B cell (primary cell): ENCODE measurements at regions not wholly inside any gene's neighbourhood (a gene's known extent, or its start where the extent isn't known, plus 50 kb on each side); places are given as distances from the start of the nearest gene placed in this dataset.

ENCODE experiments used
- ATAC-seq: fragments of 200-7000 bp; cut with Tn5 transposase; one replicate; pipeline ENCODE4 v1.10.0; 2021; ENCODE audit warnings: low read depth, mild to moderate bottlenecking, moderate number of reproducible peaks, moderate library complexity
- CTCF ChIA-PET: fragments of 350-600 bp; sonication (Branson Sonifier 250); formaldehyde crosslinking; loops from one replicate; lab custom pipeline; 2021; ENCODE audit warnings: antibody characterized with exemption, inconsistent platforms; lab: Charles Lee
- POLR2A ChIA-PET: fragments of 350-600 bp; sonication (Branson Sonifier 250); formaldehyde crosslinking; loops from one replicate; lab custom pipeline; 2021; ENCODE audit warnings: antibody characterized with exemption; lab: Charles Lee
- DNase-seq: peaks from one replicate; pipeline ENCODE4 v3.0.0; 2013
- H2AFZ ChIP-seq: 2 replicates; pipeline ENCODE4 v1.6.1; 2012; ENCODE audit warnings: mild to moderate bottlenecking, low read depth, low read length; ENCODE audit not compliant: insufficient read depth, poor library complexity, severe bottlenecking
- H3K27ac ChIP-seq, 2 donors: 1 replicate in 1 of 2; 2 replicates in 1 of 2; pipeline ENCODE4 v1.5.1; 2012 to 2013; ENCODE audit warnings: low read length in 2 of 2, mild to moderate bottlenecking in 2 of 2, moderate library complexity in 1 of 2
- H3K27me3 ChIP-seq, 4 experiments: fragments of 200-600 bp in 1 of 4; sonication (generic) in 1 of 4; replicated peaks in 1 of 4; 1 replicate in 2 of 4; 2 replicates in 2 of 4; pipeline versions ENCODE4 v1.6.1 to v1.7.0; 2013 to 2016; ENCODE audit warnings: low read length in 3 of 4, mild to moderate bottlenecking in 2 of 4, mixed read lengths in 1 of 4, moderate library complexity in 1 of 4; ENCODE audit not compliant: insufficient read depth in 4 of 4, control insufficient read depth in 3 of 4; ENCODE audit errors: control extremely low read depth in 1 of 4
- H3K36me3 ChIP-seq, 2 experiments: replicated peaks in 1 of 2; 1 replicate in 1 of 2; 2 replicates in 1 of 2; pipeline versions ENCODE4 v1.6.1 to v1.7.1; 2013; ENCODE audit warnings: low read length in 1 of 2; ENCODE audit not compliant: insufficient read depth in 2 of 2, control insufficient read depth in 1 of 2; ENCODE audit errors: control extremely low read depth in 1 of 2, extremely low read depth in 1 of 2
- H3K4me1 ChIP-seq, 2 donors: fragments of 200-600 bp in 1 of 2; sonication (generic) in 1 of 2; 1 replicate in 1 of 2; 2 replicates in 1 of 2; pipeline versions ENCODE4 v1.5.1 to v1.6.1; 2013 to 2017; ENCODE audit warnings: low read length in 2 of 2; ENCODE audit not compliant: control insufficient read depth in 2 of 2, insufficient read depth in 2 of 2
- H3K4me2 ChIP-seq: replicated peaks from 2 replicates; pipeline ENCODE3; 2012; ENCODE audit warnings: mild to moderate bottlenecking, low read depth, low read length; ENCODE audit not compliant: poor library complexity, severe bottlenecking
- H3K4me3 ChIP-seq, 5 experiments: fragments of 200-600 bp in 1 of 5; sonication (generic) in 1 of 5; 1 replicate in 3 of 5; 2 replicates in 2 of 5; pipeline versions ENCODE4 v1.5.1 to v1.7.0; 2011 to 2016; ENCODE audit warnings: low read length in 4 of 5, mild to moderate bottlenecking in 4 of 5, low read depth in 2 of 5, control low read depth in 1 of 5, moderate library complexity in 1 of 5; ENCODE audit not compliant: insufficient read depth in 1 of 5; ENCODE audit errors: control extremely low read depth in 1 of 5, extremely low read depth in 1 of 5
- H3K79me2 ChIP-seq: fragments of 200-600 bp; sonication (generic); one replicate; pipeline ENCODE4 v1.6.0; 2016; ENCODE audit warnings: low read length; ENCODE audit not compliant: control insufficient read depth, insufficient read depth
- H3K9ac ChIP-seq: fragments of 200-600 bp; sonication (generic); 2 replicates; pipeline ENCODE4 v1.6.1; 2017; ENCODE audit warnings: mild to moderate bottlenecking, low read length, moderate library complexity
- H3K9me3 ChIP-seq, 3 donors: one replicate each; pipeline versions ENCODE4 v1.6.1 to v1.7.1; 2013; ENCODE audit warnings: low read length in 2 of 3; ENCODE audit not compliant: control insufficient read depth in 2 of 3, insufficient read depth in 1 of 3; ENCODE audit errors: control extremely low read depth in 1 of 3
- H4K20me1 ChIP-seq: 2 replicates; pipeline ENCODE4 v1.6.0; 2012; ENCODE audit warnings: mild to moderate bottlenecking, low read length; ENCODE audit not compliant: insufficient read depth, control insufficient read depth, poor library complexity, severe bottlenecking
- H3K27ac Mint-ChIP-seq: one replicate; pipeline ENCODE4 v1.8.0; 2021; ENCODE audit warnings: mixed read lengths
- H3K27me3 Mint-ChIP-seq: one replicate; pipeline ENCODE4 v1.8.0; 2021; ENCODE audit warnings: mixed read lengths
- H3K4me1 Mint-ChIP-seq: one replicate; pipeline ENCODE4 v1.8.0; 2021; ENCODE audit warnings: mixed read lengths
- H3K4me3 Mint-ChIP-seq: one replicate; pipeline ENCODE4 v1.8.0; 2021; ENCODE audit warnings: mixed read lengths
- H3K9me3 Mint-ChIP-seq: one replicate; pipeline ENCODE4 v1.8.0; 2022; ENCODE audit warnings: mixed read lengths; ENCODE audit not compliant: insufficient read depth
- EZH2 ChIP-seq: IDR thresholded peaks from 2 replicates; pipeline ENCODE4 v1.6.1; 2012; ENCODE audit warnings: borderline replicate concordance, low read depth, mild to moderate bottlenecking, moderate library complexity, low read length; ENCODE audit not compliant: insufficient read depth, poor library complexity, severe bottlenecking
- WGBS: methylation state at CpG from one replicate; pipeline ENCODE4 v1.1.5; 2013; ENCODE audit warnings: missing lambda C conversion rate; ENCODE audit not compliant: insufficient coverage; 5-methylcytosine and 5-hydroxymethylcytosine counted together
- intact Hi-C: fragments of 100-400 bp; cut with micrococcal nuclease; formaldehyde crosslinking; loops from one replicate; pipeline ENCODE4 v1.10.0; 2022
- TF ChIP-seq, protein P1 (sequence below): fragments of 200-600 bp; IDR thresholded peaks from one replicate; pipeline ENCODE4 v1.8.0; 2022; ENCODE audit warnings: antibody characterized with exemption, mild to moderate bottlenecking

DNA sequence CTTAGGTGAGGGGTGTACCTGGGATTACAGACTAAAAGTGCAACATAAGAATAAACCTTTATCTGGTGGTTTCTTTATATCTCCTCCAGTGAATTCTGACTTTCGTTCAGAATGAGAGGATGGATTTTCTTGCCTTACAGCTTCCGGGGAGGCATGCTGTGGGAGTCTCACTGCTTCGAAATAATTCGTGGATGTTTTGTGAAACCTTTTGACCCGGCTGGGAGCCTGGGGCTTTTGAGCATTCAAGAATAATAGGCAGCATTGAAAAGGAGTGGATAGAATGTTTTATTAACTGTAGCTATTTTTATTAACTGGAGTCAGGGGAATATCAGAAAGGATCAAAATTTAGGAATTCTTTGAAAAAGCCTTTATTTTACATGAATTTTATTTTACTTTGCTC is 149.1 kb downstream of the RWDD3 start:
- no peaks in the 10 kb centered on the region for H3K36me3 ChIP-seq
- intact Hi-C loops, result no loop called here

DNA sequence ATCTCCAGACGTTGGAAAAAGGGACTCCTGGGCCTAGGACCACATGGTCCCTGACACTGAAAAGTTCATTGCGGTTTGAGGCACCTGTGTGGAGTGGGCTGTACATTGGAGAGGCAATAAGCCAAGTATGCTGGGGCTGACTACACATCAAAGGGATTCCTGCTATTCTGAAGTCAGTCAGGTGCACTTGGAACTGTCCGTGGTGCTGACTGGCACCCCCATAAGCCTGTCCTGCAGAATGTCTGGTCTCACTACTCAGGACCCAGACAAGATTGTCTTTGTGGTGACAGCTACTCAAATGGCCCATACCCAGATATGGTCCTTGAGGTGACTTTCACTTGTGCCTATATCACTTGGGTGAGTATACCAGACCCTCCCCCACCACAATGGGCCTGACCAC is 150.6 kb downstream of the RWDD3 start:
- intact Hi-C loops, result no loop called here
- H4K20me1 ChIP-seq, result no peaks in the 10 kb centered on the region
- no peak overlapping the region for H2AFZ ChIP-seq
- H3K4me3 Mint-ChIP-seq, result no peak overlapping the region
- no peak overlapping the region for H3K27ac ChIP-seq
- H3K36me3 ChIP-seq, result no peaks in the 10 kb centered on the region
- no peaks in the 10 kb centered on the region for H3K79me2 ChIP-seq
- 33% methylated on average over 3 of the region's 3 CpGs for WGBS
- TF ChIP-seq EZH2, result no peak
- TF ChIP-seq, protein P1, sequence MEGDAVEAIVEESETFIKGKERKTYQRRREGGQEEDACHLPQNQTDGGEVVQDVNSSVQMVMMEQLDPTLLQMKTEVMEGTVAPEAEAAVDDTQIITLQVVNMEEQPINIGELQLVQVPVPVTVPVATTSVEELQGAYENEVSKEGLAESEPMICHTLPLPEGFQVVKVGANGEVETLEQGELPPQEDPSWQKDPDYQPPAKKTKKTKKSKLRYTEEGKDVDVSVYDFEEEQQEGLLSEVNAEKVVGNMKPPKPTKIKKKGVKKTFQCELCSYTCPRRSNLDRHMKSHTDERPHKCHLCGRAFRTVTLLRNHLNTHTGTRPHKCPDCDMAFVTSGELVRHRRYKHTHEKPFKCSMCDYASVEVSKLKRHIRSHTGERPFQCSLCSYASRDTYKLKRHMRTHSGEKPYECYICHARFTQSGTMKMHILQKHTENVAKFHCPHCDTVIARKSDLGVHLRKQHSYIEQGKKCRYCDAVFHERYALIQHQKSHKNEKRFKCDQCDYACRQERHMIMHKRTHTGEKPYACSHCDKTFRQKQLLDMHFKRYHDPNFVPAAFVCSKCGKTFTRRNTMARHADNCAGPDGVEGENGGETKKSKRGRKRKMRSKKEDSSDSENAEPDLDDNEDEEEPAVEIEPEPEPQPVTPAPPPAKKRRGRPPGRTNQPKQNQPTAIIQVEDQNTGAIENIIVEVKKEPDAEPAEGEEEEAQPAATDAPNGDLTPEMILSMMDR, result no peak
- H3K9me3 Mint-ChIP-seq, result no peaks in the 10 kb centered on the region
- POLR2A ChIA-PET, result no interaction called here
- no peak overlapping the region for H3K4me2 ChIP-seq
- no peaks in the 10 kb centered on the region for H3K27me3 ChIP-seq
- no peaks in the 10 kb centered on the region for H3K4me1 ChIP-seq
- H3K4me1 Mint-ChIP-seq, result no peaks in the 10 kb centered on the region
- H3K4me3 ChIP-seq, result no peak overlapping the region
- no peak for ATAC-seq
- DNase-seq, result no peak
- no peaks in the 10 kb centered on the region for H3K9me3 ChIP-seq
- H3K9ac ChIP-seq, result no peak overlapping the region
- CTCF ChIA-PET, result no interaction called here
- H3K27ac Mint-ChIP-seq, result no peak overlapping the region
- H3K27me3 Mint-ChIP-seq, result no peaks in the 10 kb centered on the region

More for the DNA sequence above, 149.1 kb downstream of the RWDD3 start:
- Histone ChIP-seq H4K20me1 (no peaks in the 10 kb centered on the region), H3K27ac (no peak overlapping the region), H3K4me2 (no peak overlapping the region), H3K9ac (no peak overlapping the region), H3K4me1 (no peaks in the 10 kb centered on the region), H3K4me3 (no peak overlapping the region), H3K79me2 (no peaks in the 10 kb centered on the region), H3K27me3 (no peaks in the 10 kb centered on the region), H3K9me3 (peaks cover 0 to 6% (median 0%) of the 10 kb centered on the region in 3 donors), H2AFZ (no peak overlapping the region)
- H3K4me1 Mint-ChIP-seq, result no peaks in the 10 kb centered on the region
- no peaks in the 10 kb centered on the region for H3K9me3 Mint-ChIP-seq
- POLR2A ChIA-PET, result no interaction called here
- DNase-seq, result no peak
- 80% methylated on average over 3 of the region's 5 CpGs for WGBS
- TF ChIP-seq, protein P1, result no peak
- no peak for TF ChIP-seq EZH2
- ATAC-seq, result no peak
- no peaks in the 10 kb centered on the region for H3K27me3 Mint-ChIP-seq
- CTCF ChIA-PET, result no interaction called here
- H3K4me3 Mint-ChIP-seq, result no peak overlapping the region
- no peak overlapping the region for H3K27ac Mint-ChIP-seq
